BLaER1 (cell line): ENCODE measurements at regions not wholly inside any gene's neighbourhood (a gene's known extent, or its start where the extent isn't known, plus 50 kb on each side); places are given as distances from the start of the nearest gene placed in this dataset.

ENCODE experiments used
- H3K27ac ChIP-seq: shearing (Covaris generic); formaldehyde crosslinking; 2 replicates; pipeline ENCODE4 v1.8.1; 2022
- H3K27me3 ChIP-seq: shearing (Covaris generic); formaldehyde crosslinking; 2 replicates; pipeline ENCODE4 v1.8.1; 2022
- H3K36me3 ChIP-seq: shearing (Covaris generic); formaldehyde crosslinking; 2 replicates; pipeline ENCODE4 v1.8.1; 2022
- H3K4me1 ChIP-seq: shearing (Covaris generic); formaldehyde crosslinking; 2 replicates; pipeline ENCODE4 v1.8.1; 2022
- H3K4me2 ChIP-seq: shearing (Covaris generic); formaldehyde crosslinking; 2 replicates; pipeline ENCODE4 v1.8.1; 2022
- H3K4me3 ChIP-seq: shearing (Covaris generic); formaldehyde crosslinking; 2 replicates; pipeline ENCODE4 v1.8.1; 2022
- H3K9ac ChIP-seq: shearing (Covaris generic); formaldehyde crosslinking; 2 replicates; pipeline ENCODE4 v1.8.1; 2022
- H3K9me3 ChIP-seq: shearing (Covaris generic); formaldehyde crosslinking; 2 replicates; pipeline ENCODE4 v1.8.1; 2022
- H4K20me1 ChIP-seq: shearing (Covaris generic); formaldehyde crosslinking; 2 replicates; pipeline ENCODE4 v1.8.1; 2022
- Cebpa-rat ChIP-seq: shearing (Covaris generic); IDR thresholded peaks from 2 replicates; pipeline ENCODE4 v1.8.1; 2022

GRCh38 chr1:83112248-83112885 is 886.6 kb downstream of the TTLL7 start:
- no peak overlapping the region for H3K27ac ChIP-seq
- no peak overlapping the region for H3K9ac ChIP-seq
- H3K4me2 ChIP-seq, result no peak overlapping the region
- H3K4me1 ChIP-seq, result no peaks in the 10 kb centered on the region
- TF ChIP-seq Cebpa-rat, result no peak
- no peaks in the 10 kb centered on the region for H4K20me1 ChIP-seq
- H3K27me3 ChIP-seq, result no peaks in the 10 kb centered on the region
- no peak overlapping the region for H3K4me3 ChIP-seq
- H3K36me3 ChIP-seq, result no peaks in the 10 kb centered on the region
- H3K9me3 ChIP-seq, result no peaks in the 10 kb centered on the region

- Histone ChIP-seq H3K27ac (no peak overlapping the region), H3K9me3 (no peaks in the 10 kb centered on the region), H3K4me3 (no peak overlapping the region), H3K4me1 (no peaks in the 10 kb centered on the region), H3K4me2 (no peak overlapping the region), H4K20me1 (no peaks in the 10 kb centered on the region), H3K27me3 (no peaks in the 10 kb centered on the region), H3K9ac (no peak overlapping the region), H3K36me3 (no peaks in the 10 kb centered on the region)
- TF ChIP-seq Cebpa-rat, result no peak
These were observed 888.8 kb downstream of the TTLL7 start for GRCh38 chr1:83110156-83110555.

- no peak for TF ChIP-seq Cebpa-rat
- Histone ChIP-seq H3K27me3 (no peaks in the 10 kb centered on the region), H3K9me3 (no peaks in the 10 kb centered on the region), H3K4me3 (no peak overlapping the region), H3K9ac (no peak overlapping the region), H3K27ac (no peak overlapping the region), H3K4me1 (no peaks in the 10 kb centered on the region), H3K4me2 (no peak overlapping the region), H3K36me3 (no peaks in the 10 kb centered on the region), H4K20me1 (no peaks in the 10 kb centered on the region)
These were observed 889.2 kb downstream of the TTLL7 start for GRCh38 chr1:83109692-83110091.

GRCh38 chr1:83104558-83104957 is 894.4 kb downstream of the TTLL7 start:
- Histone ChIP-seq H4K20me1 (no peaks in the 10 kb centered on the region), H3K4me3 (no peak overlapping the region), H3K36me3 (no peaks in the 10 kb centered on the region), H3K27ac (no peak overlapping the region), H3K4me1 (no peaks in the 10 kb centered on the region), H3K27me3 (no peaks in the 10 kb centered on the region), H3K4me2 (no peak overlapping the region), H3K9ac (no peak overlapping the region), H3K9me3 (no peaks in the 10 kb centered on the region)
- no peak for TF ChIP-seq Cebpa-rat

GRCh38 chr1:83103341-83103740 is 895.6 kb downstream of the TTLL7 start:
- no peak for TF ChIP-seq Cebpa-rat

GRCh38 chr1:83102630-83103071 is 896.3 kb downstream of the TTLL7 start:
- Histone ChIP-seq H3K4me1 (no peaks in the 10 kb centered on the region), H3K36me3 (no peaks in the 10 kb centered on the region), H4K20me1 (no peaks in the 10 kb centered on the region), H3K9ac (no peak overlapping the region), H3K9me3 (no peaks in the 10 kb centered on the region), H3K4me3 (no peak overlapping the region), H3K4me2 (no peak overlapping the region), H3K27ac (no peak overlapping the region), H3K27me3 (no peaks in the 10 kb centered on the region)
- no peak for TF ChIP-seq Cebpa-rat

More at GRCh38 chr1:83103341-83103740, 895.6 kb downstream of the TTLL7 start:
- Histone ChIP-seq H3K9me3 (no peaks in the 10 kb centered on the region), H4K20me1 (no peaks in the 10 kb centered on the region), H3K4me3 (no peak overlapping the region), H3K36me3 (no peaks in the 10 kb centered on the region), H3K4me2 (no peak overlapping the region), H3K27ac (no peak overlapping the region), H3K9ac (no peak overlapping the region), H3K4me1 (no peaks in the 10 kb centered on the region), H3K27me3 (no peaks in the 10 kb centered on the region)

- Histone ChIP-seq H3K4me3 (no peak overlapping the region), H3K9me3 (no peaks in the 10 kb centered on the region), H3K4me2 (no peak overlapping the region), H3K27me3 (no peaks in the 10 kb centered on the region), H3K9ac (no peak overlapping the region), H3K27ac (no peak overlapping the region), H4K20me1 (no peaks in the 10 kb centered on the region), H3K4me1 (no peaks in the 10 kb centered on the region), H3K36me3 (no peaks in the 10 kb centered on the region)
- TF ChIP-seq Cebpa-rat, result no peak
These were observed 897.5 kb downstream of the TTLL7 start for GRCh38 chr1:83101406-83101805.

- Histone ChIP-seq H3K4me1 (no peaks in the 10 kb centered on the region), H3K4me2 (no peak overlapping the region), H3K4me3 (no peak overlapping the region), H3K9ac (no peak overlapping the region), H3K36me3 (no peaks in the 10 kb centered on the region), H3K27ac (no peak overlapping the region), H3K9me3 (no peaks in the 10 kb centered on the region), H4K20me1 (no peaks in the 10 kb centered on the region), H3K27me3 (no peaks in the 10 kb centered on the region)
- no peak for TF ChIP-seq Cebpa-rat
These were observed 898.8 kb downstream of the TTLL7 start for GRCh38 chr1:83100133-83100532.

GRCh38 chr1:83098791-83099190 is 900.1 kb downstream of the TTLL7 start:
- H3K9me3 ChIP-seq, result no peaks in the 10 kb centered on the region
- no peak overlapping the region for H3K27ac ChIP-seq
- H3K27me3 ChIP-seq, result no peaks in the 10 kb centered on the region
- no peaks in the 10 kb centered on the region for H4K20me1 ChIP-seq
- no peak overlapping the region for H3K4me3 ChIP-seq
- no peak overlapping the region for H3K4me2 ChIP-seq
- H3K4me1 ChIP-seq, result no peaks in the 10 kb centered on the region
- TF ChIP-seq Cebpa-rat, result no peak
- H3K36me3 ChIP-seq, result no peaks in the 10 kb centered on the region
- H3K9ac ChIP-seq, result no peak overlapping the region

GRCh38 chr1:83098131-83098530 is 900.8 kb downstream of the TTLL7 start:
- no peaks in the 10 kb centered on the region for H3K27me3 ChIP-seq
- H3K9ac ChIP-seq, result no peak overlapping the region
- H3K36me3 ChIP-seq, result no peaks in the 10 kb centered on the region
- H3K4me2 ChIP-seq, result no peak overlapping the region
- H4K20me1 ChIP-seq, result no peaks in the 10 kb centered on the region
- no peaks in the 10 kb centered on the region for H3K4me1 ChIP-seq
- no peak for TF ChIP-seq Cebpa-rat
- no peaks in the 10 kb centered on the region for H3K9me3 ChIP-seq
- no peak overlapping the region for H3K4me3 ChIP-seq
- H3K27ac ChIP-seq, result no peak overlapping the region

- no peak overlapping the region for H3K27ac ChIP-seq
- no peak for TF ChIP-seq Cebpa-rat
- H3K36me3 ChIP-seq, result no peaks in the 10 kb centered on the region
These were observed 901.2 kb downstream of the TTLL7 start for GRCh38 chr1:83097715-83098114.

More at GRCh38 chr1:83097715-83098114, 901.2 kb downstream of the TTLL7 start:
- no peaks in the 10 kb centered on the region for H3K4me1 ChIP-seq
- H3K4me2 ChIP-seq, result no peak overlapping the region
- H3K4me3 ChIP-seq, result no peak overlapping the region
- no peak overlapping the region for H3K9ac ChIP-seq
- no peaks in the 10 kb centered on the region for H3K9me3 ChIP-seq
- H3K27me3 ChIP-seq, result no peaks in the 10 kb centered on the region
- no peaks in the 10 kb centered on the region for H4K20me1 ChIP-seq
